Erythroblast (primary cell): ENCODE measurements at regions not wholly inside any gene's neighbourhood (a gene's known extent, or its start where the extent isn't known, plus 50 kb on each side); places are given as distances from the start of the nearest gene placed in this dataset.

Experiments used
- GATA1 ChIP-seq: IDR thresholded peaks from 2 replicates; pipeline ENCODE4 v1.6.1; 2011; ENCODE audit warnings: low read depth, mild to moderate bottlenecking, control low read depth, low read length, moderate library complexity
- POLR2A ChIP-seq: IDR thresholded peaks from 2 replicates; pipeline ENCODE4 v1.6.1; 2011; ENCODE audit warnings: mild to moderate bottlenecking, low read length

DNA sequence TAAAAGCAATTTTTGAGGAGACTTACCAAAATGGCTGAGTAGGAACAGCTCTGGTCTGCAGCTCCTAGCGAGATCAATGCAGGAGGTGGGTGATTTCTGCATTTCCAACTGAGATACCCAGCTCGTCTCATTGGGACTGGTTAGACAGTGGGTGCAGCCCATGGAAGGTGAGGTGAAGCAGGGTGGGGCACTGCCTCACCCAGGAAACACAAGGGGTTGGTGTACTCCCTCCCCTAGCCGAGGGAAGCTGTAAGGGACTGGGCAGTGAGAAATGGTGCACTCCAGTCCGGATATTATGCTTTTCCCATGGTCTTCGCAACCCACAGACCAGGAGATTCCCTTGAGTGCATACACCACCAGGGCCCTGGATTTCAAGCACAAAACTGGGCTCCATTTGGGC, 419.0 kb downstream of the NUP35 start:
- no peak for TF ChIP-seq POLR2A
- no peak for TF ChIP-seq GATA1
